ENCODE measurements at regions not wholly inside any gene's neighbourhood (a gene's known extent, or its start where the extent isn't known, plus 50 kb on each side); places are given as distances from the start of the nearest gene placed in this dataset.

GRCh38 chr14:104363891-104364760 lies 215.4 kb upstream of the C14orf180 start:
- H3K27me3 ChIP-seq (ENCODE audit: insufficient read depth, low read length) = no peaks in the 10 kb centered on the region
- no peak overlapping the region for H3K4me3 ChIP-seq (ENCODE audit: insufficient read depth, low read length)
- no peak overlapping the region for H2AFZ ChIP-seq (ENCODE audit: low read length)
- no peak for TF ChIP-seq CTCF (IDR thresholded peaks at IDR 0.05; ENCODE audit: extremely low read depth, low read depth, low read length)
- H3K4me2 ChIP-seq (ENCODE audit: insufficient read depth, low read length) = no peak overlapping the region
- H3K36me3 ChIP-seq (ENCODE audit: insufficient read depth, low read length) = no peaks in the 10 kb centered on the region
- peak; percentile 75 for DNase-seq (ENCODE audit: insufficient read length, low spot score, missing footprints)
- H4K20me1 ChIP-seq (ENCODE audit: insufficient read depth, low read length) = no peaks in the 10 kb centered on the region
- no peak overlapping the region for H3K27ac ChIP-seq (ENCODE audit: low read depth, low read length)
- H3K4me1 ChIP-seq (ENCODE audit: insufficient read depth, low read length) = no peaks in the 10 kb centered on the region
- no peaks in the 10 kb centered on the region for H3K79me2 ChIP-seq (ENCODE audit: insufficient read depth, low read length)
- no peaks in the 10 kb centered on the region for H3K9me3 ChIP-seq (ENCODE audit: low read depth, low read length)

GRCh38 chr14:104364830-104365229 lies 214.7 kb upstream of the C14orf180 start:
- no peaks in the 10 kb centered on the region for H3K79me2 ChIP-seq (ENCODE audit: insufficient read depth, low read length)
- H3K9me3 ChIP-seq (ENCODE audit: low read depth, low read length) = no peaks in the 10 kb centered on the region
- H4K20me1 ChIP-seq (ENCODE audit: insufficient read depth, low read length) = no peaks in the 10 kb centered on the region
- TF ChIP-seq CTCF (IDR thresholded peaks at IDR 0.05; ENCODE audit: extremely low read depth, low read depth, low read length) = no peak
- H3K27ac ChIP-seq (ENCODE audit: low read depth, low read length) = no peak overlapping the region
- H3K4me3 ChIP-seq (ENCODE audit: insufficient read depth, low read length) = no peak overlapping the region
- no peaks in the 10 kb centered on the region for H3K36me3 ChIP-seq (ENCODE audit: insufficient read depth, low read length)
- no peak overlapping the region for H3K4me2 ChIP-seq (ENCODE audit: insufficient read depth, low read length)
- no peaks in the 10 kb centered on the region for H3K4me1 ChIP-seq (ENCODE audit: insufficient read depth, low read length)
- H3K27me3 ChIP-seq (ENCODE audit: insufficient read depth, low read length) = no peaks in the 10 kb centered on the region
- DNase-seq (ENCODE audit: insufficient read length, low spot score, missing footprints) = no peak
- no peak overlapping the region for H2AFZ ChIP-seq (ENCODE audit: low read length)

GRCh38 chr14:104366931-104367865 lies 212.4 kb upstream of the C14orf180 start:
- Histone ChIP-seq H3K9me3 (ENCODE audit: low read depth, low read length) (no peaks in the 10 kb centered on the region), H3K27ac (ENCODE audit: low read depth, low read length) (no peak overlapping the region), H3K4me3 (ENCODE audit: insufficient read depth, low read length) (no peak overlapping the region), H3K4me1 (ENCODE audit: insufficient read depth, low read length) (no peaks in the 10 kb centered on the region), H3K36me3 (ENCODE audit: insufficient read depth, low read length) (no peaks in the 10 kb centered on the region), H2AFZ (ENCODE audit: low read length) (no peak overlapping the region), H4K20me1 (ENCODE audit: insufficient read depth, low read length) (no peaks in the 10 kb centered on the region), H3K4me2 (ENCODE audit: insufficient read depth, low read length) (no peak overlapping the region), H3K27me3 (ENCODE audit: insufficient read depth, low read length) (no peaks in the 10 kb centered on the region), H3K79me2 (ENCODE audit: insufficient read depth, low read length) (no peaks in the 10 kb centered on the region)
- DNase-seq (ENCODE audit: insufficient read length, low spot score, missing footprints) = no peak
- TF ChIP-seq CTCF (IDR thresholded peaks at IDR 0.05; ENCODE audit: extremely low read depth, low read depth, low read length) = no peak
